DMS 273 treated with DMSO at 0.1 percent for 48 hours (cell line): ENCODE measurements at regions not wholly inside any gene's neighbourhood (a gene's known extent, or its start where the extent isn't known, plus 50 kb on each side); places are given as distances from the start of the nearest gene placed in this dataset.
"Not testable (repeated sequence)": the region's sequence is repeated elsewhere in the genome, so short reads cannot be mapped to it uniquely, and the experiment has no call there.

ENCODE experiments used
- DNase-seq: peaks from one replicate; lab custom pipeline; 2025; lab: John Stamatoyannopoulos, UW

GRCh38 chr10:125236091-125236490 is 75.7 kb upstream of the CTBP2 start:
- no peak for DNase-seq

GRCh38 chr10:125235093-125236069 is 75.0 kb upstream of the CTBP2 start:
- DNase-seq = no peak

DNA sequence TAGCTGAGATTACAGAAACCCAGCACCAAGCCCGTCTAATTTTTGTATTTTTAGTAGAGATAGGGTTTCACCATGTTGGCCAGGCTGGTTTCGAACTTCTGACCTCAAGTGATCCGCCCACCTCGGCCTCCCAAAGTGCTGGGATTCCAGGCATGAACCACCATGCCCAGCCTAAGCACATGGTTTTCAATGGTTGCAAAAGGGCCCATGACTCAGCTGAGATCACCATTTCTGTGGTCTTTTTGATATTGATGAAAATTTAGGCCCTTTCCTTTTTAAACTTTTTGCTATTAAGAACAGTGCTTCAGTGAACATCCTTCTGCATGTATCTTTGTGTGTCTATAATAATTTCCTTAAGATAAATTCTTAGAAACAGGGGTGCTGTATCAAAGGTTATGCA is 74.2 kb upstream of the CTBP2 start:
- DNase-seq = not testable (repeated sequence)

DNA sequence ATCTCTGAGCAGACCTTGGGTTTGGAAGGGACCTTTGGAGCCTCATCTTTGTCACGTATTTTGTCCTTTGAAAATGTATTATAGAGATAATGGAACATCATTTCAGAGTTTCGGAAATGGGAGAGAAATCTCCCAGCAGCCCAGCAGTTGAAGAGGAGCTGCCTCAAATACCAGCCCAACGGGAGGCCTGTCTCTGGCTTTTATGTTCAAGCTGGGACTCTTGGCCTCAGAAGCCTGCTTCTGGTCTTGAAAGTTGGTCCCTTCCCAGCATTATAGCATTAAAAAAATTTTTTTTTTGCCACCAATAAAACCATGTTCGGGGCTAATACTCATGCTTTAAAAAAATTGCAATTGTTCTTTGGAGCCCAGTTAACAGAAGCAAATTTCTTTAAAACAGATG is 73.4 kb upstream of the CTBP2 start:
- DNase-seq = no peak

DNA sequence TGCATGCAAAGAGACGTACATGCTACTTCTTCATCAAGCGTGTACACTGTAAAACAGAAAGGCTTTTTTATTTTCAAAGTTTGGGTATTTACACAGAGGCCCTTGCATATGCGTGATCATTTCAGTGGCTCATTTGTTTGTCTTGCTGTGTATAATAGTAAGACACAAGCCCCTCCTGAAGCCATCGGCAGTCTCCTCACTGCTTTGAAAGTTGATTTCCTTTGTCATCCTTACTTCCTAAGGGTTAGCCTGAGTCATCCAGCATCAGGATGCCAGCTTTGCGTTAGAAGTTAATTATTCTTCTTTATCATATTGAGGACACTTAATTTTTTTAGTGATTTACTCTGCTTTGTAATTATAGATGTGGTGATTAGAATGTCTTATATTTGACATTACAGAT is 72.5 kb upstream of the CTBP2 start:
- DNase-seq = no peak

- no peak for DNase-seq
Observed at GRCh38 chr10:125231813-125232475, 71.6 kb upstream of the CTBP2 start.

DNA sequence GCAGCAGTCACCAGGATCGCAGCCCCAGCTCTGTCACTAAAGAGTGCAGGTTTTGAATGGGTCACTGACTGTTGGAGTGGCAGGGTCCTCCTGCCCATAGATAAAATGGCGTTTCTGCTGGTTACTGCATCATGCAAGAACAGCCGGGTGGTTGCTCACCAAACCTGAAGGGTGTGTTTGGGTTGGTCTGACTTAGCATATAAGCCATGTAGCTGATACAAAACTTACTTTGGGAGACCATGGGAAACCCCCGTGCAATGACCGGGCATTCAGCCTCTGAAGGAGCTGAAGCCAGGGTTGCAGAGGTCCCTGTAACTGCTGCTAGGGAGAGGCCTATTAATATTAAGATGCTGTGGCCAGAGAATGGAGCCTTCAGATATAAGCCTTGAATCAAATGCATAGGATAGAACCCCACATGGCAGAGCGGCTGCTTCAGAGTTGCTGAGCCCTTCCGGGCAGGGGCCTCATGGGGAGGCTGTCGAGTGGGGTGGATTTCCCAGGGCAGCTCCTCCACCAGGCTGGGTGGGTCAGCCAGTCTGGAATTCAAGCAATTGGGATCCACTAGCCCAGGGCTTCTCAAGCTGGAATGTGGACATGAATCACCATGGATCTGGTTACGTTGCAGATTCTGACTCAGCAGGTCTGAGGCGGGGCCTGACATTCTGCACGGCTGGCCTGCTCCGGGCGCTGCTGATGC is 70.9 kb upstream of the CTBP2 start:
- no peak for DNase-seq

DNA sequence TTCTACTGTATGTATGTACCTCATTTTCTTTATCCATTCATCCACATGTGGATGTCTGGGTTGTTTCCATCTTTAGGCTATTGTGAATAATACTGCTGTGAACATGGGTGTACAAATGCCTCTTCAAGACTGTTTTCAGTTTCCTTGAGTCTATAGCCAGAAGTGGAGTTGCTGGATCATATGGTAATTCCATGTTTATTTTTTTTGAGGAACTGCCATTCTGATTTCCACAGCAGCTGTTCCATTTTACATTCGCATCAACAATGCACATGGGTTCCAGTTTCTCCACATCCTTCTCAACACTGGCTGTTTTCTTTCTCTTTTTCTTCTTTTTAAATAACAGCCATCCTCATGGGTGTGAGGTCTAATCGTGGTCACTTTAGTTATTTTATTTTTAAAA is 69.9 kb upstream of the CTBP2 start:
- DNase-seq = no peak

GRCh38 chr10:125228245-125228940 is 68.0 kb upstream of the CTBP2 start:
- not testable (repeated sequence) for DNase-seq

DNA sequence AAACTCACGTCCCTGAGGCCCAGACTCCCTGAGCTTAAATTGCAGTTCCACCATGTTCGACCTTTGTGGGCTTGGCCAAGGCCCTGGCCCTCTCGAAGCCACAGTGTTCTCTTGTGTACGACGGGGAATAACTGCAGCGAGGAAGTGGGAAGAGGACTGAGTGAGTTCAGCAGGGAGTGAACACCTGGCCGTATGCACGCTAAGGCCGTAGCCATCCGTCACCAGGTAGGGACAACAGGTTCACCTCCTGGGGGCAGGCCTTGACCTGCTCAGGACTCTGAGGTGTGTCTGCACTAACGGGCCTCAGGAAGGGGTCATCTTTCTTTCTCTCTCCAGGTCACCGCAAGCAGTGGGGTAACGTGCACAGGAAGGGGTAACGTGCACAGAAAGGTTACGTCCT is 67.2 kb upstream of the CTBP2 start:
- no peak for DNase-seq

- DNase-seq = no peak
Observed at GRCh38 chr10:125226823-125227222, 66.5 kb upstream of the CTBP2 start.

DNA sequence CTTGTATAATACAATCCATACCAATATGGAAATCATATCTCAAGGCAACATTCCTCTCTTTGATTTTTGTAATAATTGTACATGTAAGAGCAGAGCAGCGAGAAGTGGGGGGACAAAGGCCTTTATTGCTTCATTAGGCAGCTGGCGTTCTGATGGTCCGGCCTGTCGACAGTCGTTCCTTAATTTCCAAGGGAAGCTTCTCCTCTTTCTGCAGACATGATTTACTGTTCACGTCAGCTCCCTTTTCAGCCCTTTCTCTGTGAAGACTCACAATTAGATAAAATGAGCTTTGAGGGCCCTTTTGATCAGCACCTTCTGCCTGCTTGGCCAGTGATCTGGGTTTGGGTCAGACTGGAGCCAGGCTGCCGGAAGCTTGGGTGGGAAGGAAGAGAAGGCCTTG is 65.6 kb upstream of the CTBP2 start:
- DNase-seq = no peak

DNA sequence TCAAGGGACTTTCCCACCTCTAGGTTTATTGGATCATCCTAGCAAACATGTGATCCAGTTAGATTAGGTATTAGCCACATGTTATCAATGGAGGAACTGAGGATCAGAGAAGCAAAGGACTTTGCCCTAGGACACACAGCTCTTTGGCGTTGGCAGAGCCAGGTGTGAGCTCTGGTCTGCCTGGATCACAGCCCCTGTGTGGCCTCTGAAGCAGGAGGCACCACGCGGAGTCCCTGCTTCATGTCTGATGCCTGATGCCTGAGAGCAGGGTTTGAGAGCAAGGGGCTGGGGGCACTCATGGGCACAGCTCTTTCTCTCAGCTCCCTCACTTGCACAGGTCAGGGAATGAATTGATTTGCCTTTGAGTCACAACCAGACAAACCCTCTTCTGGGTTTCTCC is 64.7 kb upstream of the CTBP2 start:
- no peak for DNase-seq

DNA sequence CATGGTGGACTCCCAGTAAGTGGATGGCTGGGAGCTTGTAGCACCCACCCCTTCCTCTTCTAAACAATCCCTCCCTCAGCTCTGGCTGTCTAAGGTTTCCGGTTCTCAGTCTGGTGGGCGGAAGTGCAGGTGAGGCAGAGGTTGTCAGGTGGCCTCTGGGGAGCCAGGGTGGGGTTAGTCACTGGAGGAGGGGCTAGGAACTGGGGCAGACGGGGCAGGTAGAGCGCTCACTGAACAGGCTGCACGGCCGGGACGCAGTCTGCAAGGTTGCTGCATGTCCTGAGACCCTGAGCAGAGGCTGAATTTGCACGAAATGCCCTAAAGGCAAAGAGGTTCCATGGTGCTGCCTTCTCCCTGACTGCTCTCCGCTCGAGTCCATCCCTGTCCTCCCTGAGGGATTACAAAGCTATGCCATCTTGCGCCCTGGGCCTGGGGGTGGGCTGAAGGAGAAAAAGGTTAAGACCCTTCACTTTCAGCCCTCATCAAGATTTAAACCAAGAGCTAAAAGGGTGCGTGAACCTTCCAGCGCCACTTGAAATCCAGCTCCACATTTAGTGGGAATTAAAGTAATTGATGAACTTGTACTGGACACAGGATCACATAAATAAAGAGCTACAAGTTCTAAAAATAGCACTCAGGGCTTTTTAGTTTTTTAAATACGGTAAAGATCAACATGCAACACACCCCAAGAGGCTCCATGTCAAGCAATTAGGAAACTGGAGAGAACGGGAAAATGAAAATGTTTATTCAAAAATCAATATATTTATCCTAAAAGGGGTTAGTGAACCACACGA is 62.3 kb upstream of the CTBP2 start:
- DNase-seq = no peak

- DNase-seq = no peak
Observed at GRCh38 chr10:125221716-125222115, 61.4 kb upstream of the CTBP2 start.

DNA sequence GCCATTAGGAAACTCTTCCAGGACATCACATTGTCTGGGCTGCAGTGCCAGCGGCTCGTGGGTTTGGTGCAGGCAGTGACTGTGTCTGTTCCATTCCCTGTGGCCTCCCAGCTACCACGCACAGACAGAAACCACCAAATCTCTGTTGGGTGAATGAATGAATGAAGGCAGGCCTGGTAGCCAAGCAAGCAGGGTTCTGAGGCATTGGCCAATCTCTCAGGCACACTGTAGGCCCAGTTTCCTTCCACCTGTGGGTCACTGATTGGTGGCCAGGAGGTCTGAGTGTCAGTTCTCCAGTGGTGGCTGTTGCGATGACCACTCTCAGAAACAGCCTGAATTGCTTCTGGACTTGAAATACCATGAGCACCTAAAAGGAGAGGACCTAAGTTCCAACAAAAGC is 59.4 kb upstream of the CTBP2 start:
- DNase-seq = no peak

DNA sequence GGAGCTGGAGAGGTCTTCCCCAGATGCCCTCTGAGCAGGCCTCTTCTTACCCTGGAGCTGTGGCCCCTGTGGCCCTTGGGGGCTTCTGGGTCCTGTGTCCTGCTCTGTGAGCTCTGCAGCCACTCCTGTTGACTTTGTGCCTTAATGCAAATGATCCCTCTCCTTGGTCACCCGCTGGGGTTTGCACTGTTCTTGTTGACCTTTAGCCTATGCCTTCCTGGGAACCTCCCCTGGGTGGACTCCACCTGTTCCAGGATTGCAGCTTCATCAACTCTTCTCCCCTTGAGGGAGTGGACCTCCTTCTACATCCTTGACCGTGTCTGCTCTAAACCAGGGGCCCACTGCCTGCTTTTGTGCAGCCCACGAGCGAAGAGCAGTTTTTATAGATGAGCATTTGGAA is 58.6 kb upstream of the CTBP2 start:
- DNase-seq = no peak

- DNase-seq = no peak
Observed at GRCh38 chr10:125217990-125218675, 57.8 kb upstream of the CTBP2 start.

- DNase-seq = no peak
Observed at GRCh38 chr10:125216861-125217260, 56.5 kb upstream of the CTBP2 start.

- DNase-seq = no peak
Observed at GRCh38 chr10:125216309-125216708, 55.9 kb upstream of the CTBP2 start.

- DNase-seq = no peak
Observed at GRCh38 chr10:125214283-125214570, 53.9 kb upstream of the CTBP2 start.
